Right cardiac atrium (tissue), 5 donors: ENCODE measurements at regions not wholly inside any gene's neighbourhood (a gene's known extent, or its start where the extent isn't known, plus 50 kb on each side); places are given as distances from the start of the nearest gene placed in this dataset.

Experiments used
- ATAC-seq, 2 donors: fragments of 200-7000 bp; cut with Tn5 transposase; one replicate each; pipeline versions ENCODE4 v1.8.0 to v1.9.1; 2020; ENCODE audit warnings: moderate library complexity in 2 of 2, mild to moderate bottlenecking in 1 of 2
- DNase-seq, 3 donors: peaks; one replicate each; pipeline ENCODE4 v3.0.0-alpha.2; 2020
- H3K27ac ChIP-seq: one replicate; pipeline ENCODE4 v1.5.1; 2013; ENCODE audit warnings: mild to moderate bottlenecking, low read length, control low read depth, moderate library complexity
- H3K27me3 ChIP-seq: one replicate; pipeline ENCODE4 v1.6.1; 2013; ENCODE audit not compliant: control insufficient read depth, insufficient read depth
- H3K4me1 ChIP-seq: one replicate; pipeline ENCODE4 v1.6.1; 2013; ENCODE audit warnings: low read length; ENCODE audit not compliant: control insufficient read depth, insufficient read depth
- H3K4me3 ChIP-seq: one replicate; pipeline ENCODE4 v1.5.1; 2013; ENCODE audit warnings: low read length, control low read depth
- H3K9me3 ChIP-seq: one replicate; pipeline ENCODE4 v1.6.1; 2013; ENCODE audit warnings: low read length; ENCODE audit not compliant: control insufficient read depth
- WGBS: extraction: QIAGEN DNeasy Blood & Tissue Kit; methylation state at CpG from one replicate; pipeline ENCODE4 v1.1.7; 2013; 5-methylcytosine and 5-hydroxymethylcytosine counted together
- intact Hi-C, 4 donors: fragments of 100-400 bp; cut with DNase I; formaldehyde crosslinking; loops; one replicate each; pipeline versions ENCODE4 v1.11.0 to v1.14.0; 2022 to 2023
- donor health status: healthy with polysubstance abuse.
- donor health status: DM: no; HTN: yes; CAD: no.
- donor health status: DM: no; HTN: no; CAD: no.
- donor health status: DM: no; HTN: yes; CAD: no; lungs with severe emphysema.
- donor health status: DM: yes; HTN: yes; CAD: no.

DNA sequence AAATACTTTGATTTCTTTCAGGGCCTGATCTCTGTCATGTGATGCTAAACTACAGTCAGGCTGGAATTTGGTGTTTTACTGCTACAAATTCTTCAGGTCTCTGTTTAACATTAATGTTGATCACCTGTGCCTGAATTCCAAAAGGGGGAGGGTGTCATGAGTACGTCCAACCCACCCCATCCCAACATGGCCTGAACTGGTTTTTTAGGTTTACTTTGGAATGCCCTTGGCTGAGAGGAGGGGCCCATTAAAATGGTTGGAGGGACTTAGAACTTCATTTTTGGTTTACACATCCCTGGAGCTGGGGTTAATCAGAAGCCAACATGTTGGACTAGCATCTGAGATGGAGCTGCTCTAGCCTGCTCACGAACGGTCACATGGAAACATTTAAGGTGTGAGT is 60.8 kb upstream of the CFAP46 start:
- 70% methylated on average over 3 of the region's 3 CpGs for WGBS
- no peaks in the 10 kb centered on the region for H3K27me3 ChIP-seq
- no peak overlapping the region for H3K4me3 ChIP-seq
- H3K27ac ChIP-seq, result no peak overlapping the region
- intact Hi-C loops, result no loop called here
- H3K9me3 ChIP-seq, result no peaks in the 10 kb centered on the region
- H3K4me1 ChIP-seq, result no peaks in the 10 kb centered on the region
- DNase-seq (no peak), ATAC-seq (no peak)

- DNase-seq, result no peak
- ATAC-seq, result no peak
- intact Hi-C loops, result no loop called here
- Histone ChIP-seq H3K27ac (no peak overlapping the region), H3K27me3 (no peaks in the 10 kb centered on the region), H3K4me1 (no peaks in the 10 kb centered on the region), H3K4me3 (no peak overlapping the region), H3K9me3 (no peaks in the 10 kb centered on the region)
- 52% methylated on average over 2 of the region's 2 CpGs for WGBS
Measured at GRCh38 chr10:133002685-133003084, 60.3 kb upstream of the CFAP46 start.

DNA sequence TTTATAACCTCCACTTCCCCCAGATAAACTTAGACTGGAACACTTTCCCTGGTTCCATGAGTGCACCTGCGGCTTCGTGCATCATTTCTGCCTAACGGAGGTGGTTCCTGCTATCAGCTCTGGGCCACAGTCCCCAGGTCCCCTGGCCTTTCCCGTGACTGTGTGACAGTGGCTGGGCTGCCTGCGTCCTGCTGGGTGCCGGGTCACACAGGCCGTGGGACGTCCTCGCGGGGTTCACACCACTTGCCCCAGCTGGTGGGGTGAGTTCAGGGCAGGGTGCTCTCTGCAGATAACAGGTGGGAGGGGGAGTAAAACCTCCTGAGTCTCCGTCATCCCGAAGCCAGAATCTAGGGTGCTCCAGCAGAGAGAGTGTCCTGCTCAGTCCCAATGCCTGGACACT is 58.7 kb upstream of the CFAP46 start:
- H3K27ac ChIP-seq, result no peak overlapping the region
- WGBS, result 81% methylated on average over 12 of the region's 12 CpGs
- no peaks in the 10 kb centered on the region for H3K27me3 ChIP-seq
- H3K4me1 ChIP-seq, result no peaks in the 10 kb centered on the region
- ATAC-seq (no peak), DNase-seq (peak in 2 of 3 donors; percentile 6 to 18)
- intact Hi-C loops, result no loop called here
- H3K9me3 ChIP-seq, result no peaks in the 10 kb centered on the region
- no peak overlapping the region for H3K4me3 ChIP-seq

GRCh38 chr10:133000648-133001047 is 58.3 kb upstream of the CFAP46 start:
- DNase-seq (peak in 2 of 3 donors; percentile 16 to 17), ATAC-seq (no peak)
- intact Hi-C loops, result no loop called here

DNA sequence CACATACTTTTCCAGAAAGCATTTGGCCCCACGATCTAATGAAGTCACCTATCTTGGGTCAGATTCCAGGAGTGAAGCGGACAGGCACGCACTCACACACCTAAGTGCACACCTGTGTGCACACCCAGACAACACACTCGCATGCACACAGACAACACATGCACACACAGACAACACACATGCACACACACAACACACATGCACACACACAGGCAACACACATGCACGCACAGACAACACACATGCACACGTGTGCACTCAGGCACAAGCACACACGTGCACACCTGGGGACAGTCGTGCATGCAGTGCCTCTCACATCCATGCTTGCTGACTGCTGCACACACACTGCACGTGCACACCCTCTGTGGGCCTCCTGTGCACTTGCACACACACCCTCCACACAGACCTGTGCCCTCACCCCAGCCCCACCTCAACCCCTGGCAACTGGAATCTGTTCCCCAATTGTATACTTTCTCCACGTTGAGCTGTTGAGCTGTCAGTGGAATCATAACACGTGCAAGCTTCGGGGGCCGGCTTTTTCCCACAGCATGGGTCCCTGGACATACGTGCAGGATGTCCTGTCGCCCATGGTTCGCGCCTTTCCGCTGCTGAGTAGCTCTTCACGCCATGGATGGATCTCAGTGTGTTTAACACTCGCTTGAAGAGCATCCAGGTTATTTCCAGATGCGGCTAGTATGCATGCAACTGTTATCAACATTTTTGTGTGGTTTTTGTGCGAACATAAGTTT is 55.3 kb upstream of the CFAP46 start:
- ATAC-seq, result no peak
- Histone ChIP-seq H3K4me1 (no peaks in the 10 kb centered on the region), H3K4me3 (no peak overlapping the region), H3K9me3 (no peaks in the 10 kb centered on the region), H3K27me3 (no peaks in the 10 kb centered on the region), H3K27ac (no peak overlapping the region)
- DNase-seq, result peak in 2 of 3 donors; percentile 25 to 29
- intact Hi-C loops, result no loop called here
- 82% methylated on average over 22 of the region's 22 CpGs for WGBS

More at GRCh38 chr10:133000648-133001047, 58.3 kb upstream of the CFAP46 start:
- Histone ChIP-seq H3K4me3 (no peak overlapping the region), H3K27me3 (no peaks in the 10 kb centered on the region), H3K9me3 (no peaks in the 10 kb centered on the region), H3K4me1 (no peaks in the 10 kb centered on the region), H3K27ac (no peak overlapping the region)
- 82% methylated on average over 9 of the region's 9 CpGs for WGBS

- Histone ChIP-seq H3K4me3 (no peak overlapping the region), H3K27ac (no peak overlapping the region), H3K4me1 (no peaks in the 10 kb centered on the region), H3K27me3 (no peaks in the 10 kb centered on the region), H3K9me3 (no peaks in the 10 kb centered on the region)
- WGBS, result 78% methylated on average over 27 of the region's 27 CpGs
- no peak for ATAC-seq
- intact Hi-C loops, result no loop called here
- DNase-seq, result peak; percentile 6 to 53 (median 38)
Measured at GRCh38 chr10:132996603-132997343, 54.4 kb upstream of the CFAP46 start.

GRCh38 chr10:132995909-132996602 is 53.7 kb upstream of the CFAP46 start:
- H3K4me1 ChIP-seq, result no peaks in the 10 kb centered on the region
- no peak overlapping the region for H3K4me3 ChIP-seq
- H3K27ac ChIP-seq, result no peak overlapping the region
- ATAC-seq, result no peak
- WGBS, result 81% methylated on average over 29 of the region's 29 CpGs
- intact Hi-C loops, result no loop called here
- peak; percentile 8 to 40 (median 39) for DNase-seq
- no peaks in the 10 kb centered on the region for H3K27me3 ChIP-seq
- H3K9me3 ChIP-seq, result no peaks in the 10 kb centered on the region

- H3K4me3 ChIP-seq, result no peak overlapping the region
- intact Hi-C loops, result no loop called here
- H3K9me3 ChIP-seq, result no peaks in the 10 kb centered on the region
- H3K27ac ChIP-seq, result no peak overlapping the region
- H3K27me3 ChIP-seq, result no peaks in the 10 kb centered on the region
- DNase-seq (peak; percentile 9 to 44 (median 20)), ATAC-seq (no peak)
- H3K4me1 ChIP-seq, result no peaks in the 10 kb centered on the region
- WGBS, result 79% methylated on average over 15 of the region's 15 CpGs
Measured at GRCh38 chr10:132994811-132995210, 52.4 kb upstream of the CFAP46 start.

DNA sequence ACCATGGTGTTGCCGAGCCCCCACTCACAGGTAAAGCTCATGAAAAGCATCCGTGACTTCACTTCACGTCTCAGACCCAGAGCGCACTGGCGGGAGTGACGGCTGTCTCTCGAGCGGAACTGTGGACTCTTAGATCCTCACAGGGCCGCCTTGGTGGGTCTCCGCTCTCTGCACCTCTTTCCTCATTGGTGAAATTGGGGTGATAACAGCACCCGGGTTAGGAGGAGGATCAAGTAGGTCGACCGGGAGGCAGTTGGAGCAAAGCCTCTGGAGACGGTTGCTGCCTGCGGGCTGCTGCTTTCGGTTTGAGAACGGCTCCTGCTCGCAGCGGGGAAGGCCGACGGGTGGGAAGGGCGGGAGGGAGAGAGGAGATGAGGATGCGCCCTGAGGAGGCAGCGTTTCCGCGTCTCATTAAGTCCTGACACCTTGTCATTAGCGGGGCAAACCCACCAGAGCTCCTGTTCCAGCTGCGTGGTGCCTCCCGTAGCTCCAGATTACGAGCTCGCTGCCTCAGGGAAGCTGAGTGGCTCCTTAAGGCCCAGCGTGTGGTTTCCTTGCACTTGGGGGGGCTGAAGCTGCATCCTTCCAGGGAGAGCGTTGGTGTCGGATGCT is 51.9 kb upstream of the CFAP46 start:
- 34% methylated on average over 34 of the region's 34 CpGs for whole genome bisulfite sequencing
- Histone ChIP-seq H3K4me3 (peak overlapping the region; percentile 37), H3K27ac (no peak overlapping the region), H3K27me3 (no peaks in the 10 kb centered on the region), H3K9me3 (no peaks in the 10 kb centered on the region), H3K4me1 (no peaks in the 10 kb centered on the region)
- DNase-seq, result peak; percentile 16 to 57 (median 49)
- no peak for ATAC-seq
- intact Hi-C loops, result no loop called here

- WGBS, result 93% methylated on average over 43 of the region's 43 CpGs
- peak; percentile 8 to 41 (median 37) for DNase-seq
- H3K4me3 ChIP-seq, result no peak overlapping the region
- no peak overlapping the region for H3K27ac ChIP-seq
- intact Hi-C loops, result no loop called here
- no peaks in the 10 kb centered on the region for H3K9me3 ChIP-seq
- H3K27me3 ChIP-seq, result no peaks in the 10 kb centered on the region
- H3K4me1 ChIP-seq, result no peaks in the 10 kb centered on the region
- no peak for ATAC-seq
Measured at GRCh38 chr10:132993271-132994184, 51.2 kb upstream of the CFAP46 start.
